ENCODE measurements at regions not wholly inside any gene's neighbourhood (a gene's known extent, or its start where the extent isn't known, plus 50 kb on each side); places are given as distances from the start of the nearest gene placed in this dataset.

- Histone ChIP-seq H3K4me3 (no peak overlapping the region), H3K27ac (no peak overlapping the region)
Measured at GRCh38 chr12:66837311-66837627, 158.4 kb upstream of the GRIP1 start.

- Histone ChIP-seq H3K27ac (no peak overlapping the region), H3K4me3 (no peak overlapping the region)
Measured at GRCh38 chr12:66838366-66838765, 159.5 kb upstream of the GRIP1 start.

- H3K4me3 ChIP-seq, result no peak overlapping the region
- no peak overlapping the region for H3K27ac ChIP-seq
Measured at GRCh38 chr12:66848967-66849366, 170.1 kb upstream of the GRIP1 start.

GRCh38 chr12:66851134-66851533 is 172.3 kb upstream of the GRIP1 start:
- H3K27ac ChIP-seq, result no peak overlapping the region
- H3K4me3 ChIP-seq, result no peak overlapping the region

- no peak overlapping the region for H3K27ac ChIP-seq
- H3K4me3 ChIP-seq, result no peak overlapping the region
Measured at GRCh38 chr12:66852091-66852490, 173.2 kb upstream of the GRIP1 start.

GRCh38 chr12:66852765-66853164 is 173.9 kb upstream of the GRIP1 start:
- no peak overlapping the region for H3K27ac ChIP-seq
- no peak overlapping the region for H3K4me3 ChIP-seq

GRCh38 chr12:66859751-66860440 is 181.0 kb upstream of the GRIP1 start:
- Histone ChIP-seq H3K4me3 (no peak overlapping the region), H3K27ac (no peak overlapping the region)

GRCh38 chr12:66860752-66861750 is 182.2 kb upstream of the GRIP1 start:
- no peak overlapping the region for H3K27ac ChIP-seq
- no peak overlapping the region for H3K4me3 ChIP-seq

GRCh38 chr12:66862356-66862985 is 183.6 kb upstream of the GRIP1 start:
- Histone ChIP-seq H3K27ac (no peak overlapping the region), H3K4me3 (no peak overlapping the region)

GRCh38 chr12:66863276-66863675 is 184.4 kb upstream of the GRIP1 start:
- Histone ChIP-seq H3K27ac (no peak overlapping the region), H3K4me3 (no peak overlapping the region)

- no peak overlapping the region for H3K4me3 ChIP-seq
- no peak overlapping the region for H3K27ac ChIP-seq
Measured at GRCh38 chr12:66877925-66878324, 199.0 kb upstream of the GRIP1 start.

GRCh38 chr12:66879409-66879808 is 200.5 kb upstream of the GRIP1 start:
- H3K27ac ChIP-seq, result no peak overlapping the region

GRCh38 chr12:66881386-66881785 is 202.5 kb upstream of the GRIP1 start:
- H3K4me3 ChIP-seq, result no peak overlapping the region
- H3K27ac ChIP-seq, result no peak overlapping the region

More at GRCh38 chr12:66879409-66879808, 200.5 kb upstream of the GRIP1 start:
- no peak overlapping the region for H3K4me3 ChIP-seq

GRCh38 chr12:66884091-66884490 is 205.2 kb upstream of the GRIP1 start:
- no peak overlapping the region for H3K4me3 ChIP-seq
- H3K27ac ChIP-seq, result no peak overlapping the region

GRCh38 chr12:66885115-66885875 is 206.4 kb upstream of the GRIP1 start:
- Histone ChIP-seq H3K4me3 (no peak overlapping the region), H3K27ac (no peak overlapping the region)

- Histone ChIP-seq H3K27ac (no peak overlapping the region), H3K4me3 (no peak overlapping the region)
Measured at GRCh38 chr12:66896797-66897196, 217.9 kb upstream of the GRIP1 start.

- peak overlapping the region in 2 of 21 experiments; percentile 2 to 36 for H3K27ac ChIP-seq
- H3K4me3 ChIP-seq, result no peak overlapping the region
Measured at GRCh38 chr12:66898700-66899469, 220.0 kb upstream of the GRIP1 start.

GRCh38 chr12:66899588-66899987 is 220.7 kb upstream of the GRIP1 start:
- no peak overlapping the region for H3K27ac ChIP-seq

GRCh38 chr12:66900616-66901015 is 221.7 kb upstream of the GRIP1 start:
- H3K27ac ChIP-seq, result peak overlapping the region in 1 of 21 experiments; percentile 23
- H3K4me3 ChIP-seq, result no peak overlapping the region

More at GRCh38 chr12:66899588-66899987, 220.7 kb upstream of the GRIP1 start:
- no peak overlapping the region for H3K4me3 ChIP-seq

All from skin epidermis (tissue), 12 donors.